Stimulated activated CD4-positive, alpha-beta T cell treated with anti-CD3 and anti-CD28 coated beads, Interleukin-4, amount 100 ng/mL, for 48 hours (primary cell): ENCODE measurements at regions not wholly inside any gene's neighbourhood (a gene's known extent, or its start where the extent isn't known, plus 50 kb on each side); places are given as distances from the start of the nearest gene placed in this dataset.
"Not testable (repeated sequence)": the region's sequence is repeated elsewhere in the genome, so short reads cannot be mapped to it uniquely, and the experiment has no call there.

Experiments used
- DNase-seq, 2 donors: peaks; one replicate each; pipeline ENCODE4 v3.0.0-alpha.2; 2020; ENCODE audit warnings: low read depth in 2 of 2

DNA sequence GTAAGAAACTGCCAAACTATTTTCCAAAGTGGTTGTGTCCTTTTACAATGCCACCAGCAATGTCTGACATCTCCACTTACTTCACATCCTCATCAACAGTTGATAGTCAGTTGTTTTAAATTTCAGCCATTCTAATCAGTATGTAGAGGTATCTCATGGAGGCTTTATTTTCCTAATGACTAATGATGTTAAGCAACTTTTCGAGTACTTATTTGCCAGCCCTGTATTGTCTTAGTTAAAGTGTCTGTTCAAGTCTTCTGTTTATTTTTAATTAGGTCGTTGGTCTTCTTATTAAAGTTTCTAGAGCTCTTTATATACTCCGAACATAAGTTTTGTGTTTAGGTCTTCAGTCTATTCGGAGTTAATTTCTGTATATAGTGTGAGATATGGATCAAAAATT is 54.9 kb upstream of the NBPF12 start:
- not testable (repeated sequence) for DNase-seq

DNA sequence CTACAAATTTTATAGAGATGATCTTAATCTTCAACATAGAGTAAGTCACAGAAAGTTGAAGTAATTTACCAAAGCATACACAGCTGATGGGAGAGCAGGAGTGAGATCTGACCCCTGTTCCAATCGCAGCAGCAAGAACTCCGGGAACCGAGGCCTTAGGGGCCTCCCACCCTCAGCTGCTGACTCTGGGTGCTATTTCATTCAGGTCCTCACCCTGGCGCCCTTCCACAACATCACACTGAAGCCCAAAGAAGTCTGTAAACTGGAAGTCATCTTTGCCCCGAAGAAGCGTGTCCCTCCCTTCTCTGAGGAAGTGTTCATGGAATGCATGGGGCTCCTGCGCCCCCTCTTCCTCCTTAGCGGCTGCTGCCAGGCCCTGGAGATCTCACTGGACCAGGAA is 57.0 kb upstream of the NBPF12 start:
- DNase-seq, result not testable (repeated sequence)

DNA sequence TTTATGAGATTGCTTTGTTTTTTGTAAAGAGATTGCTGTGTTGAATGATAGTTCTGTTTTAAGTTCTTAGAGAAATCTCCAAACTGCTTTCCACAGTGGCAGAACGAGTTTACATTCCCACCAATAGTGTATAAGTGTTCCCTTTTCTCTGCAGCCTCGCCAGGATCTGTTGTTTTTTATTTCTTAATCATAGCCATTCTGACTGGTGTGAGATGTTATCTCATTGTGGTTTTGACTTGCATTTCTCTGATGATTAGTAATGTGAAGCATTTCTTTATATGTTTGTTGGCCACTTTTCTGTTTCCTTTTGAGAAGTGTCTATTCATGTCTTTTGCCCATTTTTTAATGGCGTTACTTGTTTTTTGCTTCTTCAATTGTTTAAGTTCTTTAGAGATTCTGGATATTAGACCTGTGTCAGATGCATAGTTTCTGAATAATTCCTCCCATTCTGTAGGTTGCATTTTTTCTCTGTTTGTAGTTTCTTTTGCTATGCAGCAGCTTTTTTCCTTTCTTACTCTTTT is 74.3 kb upstream of the NBPF12 start:
- not testable (repeated sequence) for DNase-seq

DNA sequence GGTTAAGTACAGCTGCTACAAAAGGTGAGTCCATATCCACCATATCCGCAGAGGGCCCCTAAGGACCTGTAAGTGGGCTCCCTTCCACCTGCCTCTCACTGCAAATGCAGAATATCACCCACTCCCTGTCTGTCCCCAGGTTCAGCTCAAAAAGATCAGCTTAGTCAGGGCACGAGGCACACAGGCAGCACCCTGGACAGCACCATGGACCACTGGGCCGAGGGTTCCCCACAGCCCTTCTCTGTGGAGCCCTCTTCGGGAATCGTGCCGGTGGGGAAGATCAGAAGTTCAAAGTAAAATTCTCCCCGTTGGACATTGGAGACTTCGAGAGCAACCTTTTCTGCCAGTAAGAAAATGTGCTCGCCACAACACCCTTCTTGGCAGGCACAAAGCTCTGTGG is 85.0 kb upstream of the NBPF12 start:
- DNase-seq, result not testable (repeated sequence)

DNA sequence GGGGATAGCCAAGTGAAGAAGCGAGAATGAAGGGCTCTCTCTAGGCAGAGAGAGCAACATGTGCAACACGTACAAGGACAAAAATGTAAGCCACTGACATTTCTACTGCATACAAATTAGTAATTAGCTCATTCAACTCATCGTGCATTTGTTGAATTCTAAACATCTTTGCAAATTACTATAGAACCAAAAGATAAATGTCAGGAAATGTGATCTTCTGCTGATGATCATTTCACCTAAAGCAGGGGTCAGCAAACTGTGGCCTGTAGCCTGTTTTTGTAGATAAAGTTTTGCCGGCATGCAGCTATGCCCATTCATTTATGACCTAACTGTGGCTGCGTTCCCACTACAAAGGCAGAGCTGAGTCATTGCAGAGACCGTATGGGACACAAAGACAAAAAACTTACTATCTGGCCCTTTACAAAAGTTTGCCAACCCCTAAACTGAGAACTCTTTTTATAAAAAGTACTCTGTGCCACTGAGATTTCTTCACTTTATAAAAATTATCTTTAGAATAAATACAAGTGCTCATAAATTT is 87.7 kb upstream of the NBPF12 start:
- not testable (repeated sequence) for DNase-seq

DNA sequence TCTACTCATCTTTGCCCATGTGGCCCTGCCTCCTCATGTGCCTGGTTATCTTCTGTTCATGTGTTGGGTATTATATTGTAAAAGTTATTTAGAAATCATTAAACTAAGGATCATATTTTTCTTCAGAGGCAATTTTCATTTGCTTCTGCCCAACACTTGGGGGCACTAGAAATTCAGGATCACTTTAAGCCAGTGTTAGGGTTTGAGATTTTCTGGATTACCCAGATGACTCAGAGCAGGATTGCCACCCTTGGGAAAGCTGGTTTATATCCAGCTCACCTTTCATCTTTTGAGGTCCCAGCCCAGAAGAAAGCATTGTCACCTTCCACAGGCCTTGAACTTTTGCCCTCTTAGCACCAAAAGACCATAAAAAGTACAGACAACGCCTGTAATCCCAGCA is 99.4 kb upstream of the NBPF12 start:
- not testable (repeated sequence) for DNase-seq

DNA sequence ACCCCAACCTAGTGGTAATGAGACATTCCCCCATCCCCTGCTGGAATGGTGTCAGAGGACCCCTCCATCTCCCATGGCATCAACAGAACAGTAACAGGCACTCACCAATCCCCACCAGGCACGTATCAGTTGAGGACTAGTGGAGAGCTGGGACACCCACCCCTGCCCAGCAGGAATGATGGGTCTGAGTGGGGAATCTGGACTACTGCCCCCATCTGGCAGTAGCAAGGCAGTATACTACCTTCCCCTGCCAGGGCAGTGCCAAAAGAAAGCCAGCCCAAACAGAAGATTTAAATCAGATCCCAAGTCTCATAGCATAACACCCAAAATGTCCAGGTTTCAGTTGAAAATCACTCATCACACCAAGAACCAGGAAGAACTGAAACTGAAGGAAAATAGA is 111.2 kb upstream of the NBPF12 start:
- DNase-seq, result not testable (repeated sequence)

DNA sequence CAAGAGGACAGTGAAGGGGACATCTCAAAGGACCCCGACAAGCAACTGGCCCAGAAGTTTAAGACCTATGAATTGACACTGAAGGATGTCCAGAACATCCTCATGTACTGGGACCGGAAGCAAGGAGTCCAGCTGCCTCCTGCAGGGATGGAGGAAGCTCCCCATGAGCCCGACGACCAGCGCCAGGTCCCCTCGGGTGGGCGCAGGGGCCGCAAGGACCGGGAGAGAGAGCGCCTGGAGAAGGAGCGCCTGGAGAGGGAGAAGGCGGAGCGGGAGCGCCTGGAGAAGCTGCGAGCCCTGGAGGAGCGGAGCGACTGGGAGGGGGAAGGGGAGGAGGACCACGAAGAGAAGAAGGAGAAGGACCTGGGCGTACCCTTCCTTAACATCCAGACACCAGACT is 143.9 kb upstream of the NBPF12 start:
- not testable (repeated sequence) for DNase-seq

DNA sequence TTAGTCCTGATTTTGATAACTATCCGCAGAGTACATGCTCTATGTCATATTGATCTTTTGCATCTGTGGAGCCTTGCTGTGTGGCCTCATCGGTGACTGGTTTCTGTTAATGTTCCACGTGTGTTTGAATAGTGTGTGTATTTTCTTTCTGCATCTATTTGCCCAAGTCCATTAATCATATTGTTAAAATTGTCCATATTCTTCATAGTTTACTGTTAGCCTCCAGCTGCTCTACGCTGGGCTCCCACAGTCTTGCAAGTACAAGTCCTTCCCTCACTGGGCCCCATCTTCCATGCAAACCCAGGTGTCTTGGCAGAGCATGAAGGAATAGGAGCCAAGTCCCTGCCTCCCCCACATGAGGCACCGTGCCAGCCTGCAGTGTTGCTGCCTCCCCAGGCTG is 145.4 kb upstream of the NBPF12 start:
- DNase-seq, result not testable (repeated sequence)

DNA sequence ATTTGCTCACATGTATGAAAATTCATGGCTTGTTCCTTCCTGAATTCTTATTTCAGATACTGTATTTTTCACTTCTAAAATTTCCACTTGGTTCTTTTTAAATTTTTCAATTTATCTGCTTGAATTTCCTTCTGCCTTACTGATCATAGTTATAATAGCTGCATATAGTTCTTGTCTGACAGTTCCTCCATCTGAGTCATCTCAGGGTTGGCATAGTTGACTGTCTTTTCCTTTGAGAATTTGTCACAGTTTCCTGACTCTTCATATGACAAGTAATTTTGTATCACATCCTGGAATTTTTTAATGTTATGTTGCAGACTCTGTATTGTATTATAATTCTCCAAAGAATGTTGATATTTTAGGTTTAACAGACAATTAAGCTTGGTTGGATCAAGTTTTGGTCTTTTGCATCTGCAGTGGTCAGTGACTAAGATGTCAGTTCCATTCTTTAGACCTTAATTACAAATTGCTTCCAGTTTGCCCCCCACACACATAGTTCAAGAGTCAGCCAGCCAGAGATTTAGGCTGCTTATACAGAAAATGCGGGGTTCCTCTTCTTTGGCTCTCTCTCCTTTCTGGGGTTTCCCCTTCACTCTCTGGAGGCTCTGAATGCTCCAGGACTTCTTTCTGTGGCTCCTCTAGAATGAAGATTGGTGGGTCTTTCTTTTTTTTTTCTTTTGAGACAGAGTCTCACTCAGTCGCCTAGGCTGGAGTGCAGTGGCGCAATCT is 153.7 kb upstream of the NBPF12 start:
- not testable (repeated sequence) for DNase-seq

DNA sequence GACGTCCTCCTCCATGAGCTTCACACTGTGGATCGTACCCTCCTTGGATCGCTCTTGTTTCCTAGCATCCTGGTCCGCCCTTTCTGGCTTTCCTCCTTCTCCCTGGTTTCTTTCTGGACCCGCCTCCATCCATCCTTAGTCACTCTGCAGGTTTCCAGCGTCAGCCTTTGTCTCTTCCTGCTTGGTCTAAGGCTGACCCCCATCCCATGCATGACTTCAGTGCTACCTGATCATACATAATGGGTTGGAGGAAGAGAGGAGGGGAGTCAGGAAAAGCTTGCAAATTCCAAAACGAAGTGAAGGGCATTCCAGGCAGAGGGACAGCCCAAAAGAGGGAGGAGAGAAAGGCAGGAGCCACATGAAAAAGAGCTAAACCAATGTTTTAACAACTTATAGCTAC is 156.9 kb upstream of the NBPF12 start:
- DNase-seq, result not testable (repeated sequence)

DNA sequence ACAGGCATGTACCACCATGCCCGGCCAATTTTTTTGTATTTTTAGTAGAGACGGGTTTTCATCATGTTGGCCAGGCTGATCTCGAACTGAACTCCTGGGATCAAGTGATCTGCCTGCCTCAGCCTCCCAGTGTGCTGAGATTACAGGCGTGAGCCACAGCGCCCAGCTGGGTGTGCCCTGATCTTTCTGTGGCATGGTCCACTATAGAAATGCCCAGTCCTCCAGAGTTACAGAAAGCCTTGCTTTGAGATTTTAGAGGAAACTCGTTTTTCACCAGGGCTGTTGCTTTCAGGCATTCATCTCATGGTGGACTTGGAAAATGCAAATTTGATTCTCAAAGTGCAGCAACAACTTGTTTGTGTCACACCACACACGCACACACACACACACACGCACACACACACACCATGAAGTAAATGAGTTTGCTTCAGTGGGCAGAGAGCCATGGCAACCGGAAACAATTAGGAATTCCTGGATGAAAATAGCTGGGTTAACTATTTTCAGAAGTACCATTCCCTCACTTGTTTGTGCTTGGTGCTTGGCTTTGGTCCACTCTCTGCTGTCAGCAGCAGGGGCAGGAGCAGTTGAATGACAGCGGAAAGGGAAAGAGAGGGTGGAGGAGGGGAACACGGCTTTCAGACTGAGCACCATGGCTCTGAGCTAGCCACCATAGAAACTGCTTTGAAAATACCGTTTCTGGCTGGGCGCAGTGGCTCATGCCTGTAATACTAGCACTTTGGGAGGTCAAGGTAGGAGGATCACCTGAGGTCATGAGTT is 160.1 kb upstream of the NBPF12 start:
- DNase-seq, result not testable (repeated sequence)

DNA sequence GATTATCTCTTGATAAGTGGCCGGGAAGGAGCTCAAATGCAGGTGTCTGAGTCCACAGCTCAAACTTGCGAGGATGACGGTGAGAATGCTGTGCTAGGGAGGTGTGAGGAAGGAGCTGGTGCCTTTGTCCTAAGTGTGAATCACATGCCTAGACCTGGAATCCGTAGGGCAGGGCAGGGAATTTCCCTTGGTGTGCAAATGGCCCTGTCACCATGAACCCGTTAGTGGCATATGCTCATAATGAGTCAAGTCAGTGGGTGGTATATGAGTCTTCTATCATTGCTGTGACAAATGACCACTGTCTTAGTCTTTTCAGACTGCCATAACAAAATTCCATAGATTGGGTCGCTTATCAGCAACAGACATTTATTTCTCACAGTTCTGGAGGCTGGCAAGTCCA is 163.1 kb upstream of the NBPF12 start:
- not testable (repeated sequence) for DNase-seq

DNA sequence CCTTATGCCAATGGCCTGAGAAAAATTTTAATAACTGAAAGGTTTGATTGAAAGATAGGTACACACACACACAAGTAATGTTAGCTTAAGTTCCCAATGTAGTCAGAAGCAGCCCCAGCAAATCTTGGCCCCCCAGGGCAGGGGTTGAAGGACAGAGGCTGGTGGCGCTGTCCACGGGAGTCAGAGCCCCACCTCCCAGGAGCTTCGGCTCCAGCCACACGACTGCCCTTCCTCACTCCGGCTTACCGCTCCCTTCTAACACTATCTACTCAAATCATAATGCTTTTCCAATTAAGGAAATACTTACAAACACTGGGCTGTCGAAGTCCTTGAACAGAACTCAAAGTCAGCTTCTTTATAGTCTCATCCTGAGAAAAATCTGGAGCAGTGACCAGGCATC is 163.9 kb upstream of the NBPF12 start:
- not testable (repeated sequence) for DNase-seq

DNA sequence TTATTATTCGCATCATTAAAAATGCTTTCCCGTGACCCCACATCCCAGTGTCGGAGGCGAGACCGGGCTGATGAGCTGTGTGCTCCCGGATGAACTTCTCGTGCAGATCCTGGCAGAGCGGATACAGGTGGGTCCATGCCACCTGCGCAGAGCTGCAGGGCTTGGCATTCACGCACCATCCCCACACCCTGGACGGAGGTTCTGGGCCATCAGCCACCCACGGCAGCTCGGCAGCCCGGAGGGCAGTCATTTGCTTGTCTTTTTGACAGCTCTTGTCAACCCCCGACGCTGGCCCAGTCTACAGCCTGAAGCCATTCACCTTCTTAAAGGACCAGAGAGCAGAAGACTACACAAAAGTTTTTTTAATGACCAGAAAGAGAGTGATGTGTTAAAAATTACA is 166.7 kb upstream of the NBPF12 start:
- not testable (repeated sequence) for DNase-seq

DNA sequence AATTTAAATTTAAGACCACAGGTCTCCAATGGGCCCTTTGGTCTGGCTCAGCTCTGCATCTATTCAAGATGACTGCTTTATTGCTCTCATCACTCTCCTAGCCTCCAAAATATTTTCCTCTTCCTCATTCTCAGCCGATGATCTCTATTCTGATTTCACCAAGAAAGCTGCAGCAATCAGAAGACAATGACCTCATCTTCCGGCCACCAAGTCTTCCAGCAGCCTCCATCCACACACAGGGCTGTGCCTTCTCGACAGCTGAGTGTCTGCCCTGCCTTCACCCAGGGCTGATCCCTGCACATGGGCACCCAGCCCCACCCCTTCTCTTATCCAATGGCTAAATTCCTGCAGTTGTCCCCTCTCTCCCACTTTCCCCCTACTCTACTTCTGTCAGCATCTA is 167.1 kb upstream of the NBPF12 start:
- DNase-seq, result not testable (repeated sequence)

DNA sequence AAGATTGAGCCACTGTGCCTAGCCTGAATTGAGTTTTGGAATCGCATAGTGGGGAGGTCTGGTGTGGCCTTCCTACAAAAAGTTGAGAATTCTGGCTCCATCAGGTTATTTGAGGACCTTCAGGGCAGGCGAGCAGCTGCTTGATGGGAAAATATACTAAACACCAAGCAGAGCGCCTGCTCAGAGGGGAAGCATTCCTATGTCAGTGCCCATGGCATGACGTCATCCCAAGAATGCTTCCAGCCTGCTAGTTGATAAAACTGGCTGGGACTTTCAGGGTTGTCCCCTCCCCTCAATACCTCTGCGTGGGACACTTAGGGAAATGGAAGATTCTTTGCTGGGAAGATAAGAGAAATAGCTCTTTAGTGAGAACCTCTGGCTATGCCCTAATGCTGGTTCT is 174.9 kb upstream of the NBPF12 start:
- not testable (repeated sequence) for DNase-seq

DNA sequence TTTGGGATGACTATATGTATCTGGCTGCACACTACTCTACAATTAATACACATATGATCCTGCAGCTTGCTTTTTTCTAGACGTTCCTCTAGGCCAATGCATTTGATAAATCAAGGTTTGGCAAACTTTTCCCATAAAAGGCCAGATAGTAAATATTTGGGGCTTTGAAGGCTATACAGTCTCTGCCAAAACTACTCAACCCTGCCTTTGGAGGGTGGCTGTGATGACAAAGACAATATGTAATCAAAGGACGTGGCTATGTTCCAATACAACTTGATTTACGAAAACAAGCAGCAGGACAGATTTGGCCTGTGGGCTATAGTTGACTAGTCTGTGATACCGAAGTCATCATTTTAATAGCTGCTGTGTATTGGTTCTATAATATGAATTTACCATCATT is 181.3 kb upstream of the NBPF12 start:
- DNase-seq, result not testable (repeated sequence)

DNA sequence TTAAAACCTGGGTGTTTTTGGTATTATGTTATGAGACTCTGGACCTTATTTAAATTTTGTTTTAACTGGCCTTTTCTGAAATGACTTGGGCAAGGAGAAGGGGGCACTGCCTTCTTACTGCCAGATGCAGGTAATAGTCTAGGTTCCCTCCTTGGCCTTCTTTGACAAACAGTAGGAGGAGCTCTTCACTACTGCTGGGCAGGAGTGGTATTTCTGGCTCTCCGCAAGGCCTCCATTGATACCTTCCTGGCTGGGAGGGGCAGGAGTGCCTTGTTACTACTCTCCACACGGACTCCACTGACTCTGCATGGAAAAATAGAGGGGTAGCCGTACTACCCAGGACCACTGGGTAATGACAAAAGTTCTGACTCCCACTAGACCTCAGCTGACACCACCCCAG is 189.4 kb upstream of the NBPF12 start:
- not testable (repeated sequence) for DNase-seq

DNA sequence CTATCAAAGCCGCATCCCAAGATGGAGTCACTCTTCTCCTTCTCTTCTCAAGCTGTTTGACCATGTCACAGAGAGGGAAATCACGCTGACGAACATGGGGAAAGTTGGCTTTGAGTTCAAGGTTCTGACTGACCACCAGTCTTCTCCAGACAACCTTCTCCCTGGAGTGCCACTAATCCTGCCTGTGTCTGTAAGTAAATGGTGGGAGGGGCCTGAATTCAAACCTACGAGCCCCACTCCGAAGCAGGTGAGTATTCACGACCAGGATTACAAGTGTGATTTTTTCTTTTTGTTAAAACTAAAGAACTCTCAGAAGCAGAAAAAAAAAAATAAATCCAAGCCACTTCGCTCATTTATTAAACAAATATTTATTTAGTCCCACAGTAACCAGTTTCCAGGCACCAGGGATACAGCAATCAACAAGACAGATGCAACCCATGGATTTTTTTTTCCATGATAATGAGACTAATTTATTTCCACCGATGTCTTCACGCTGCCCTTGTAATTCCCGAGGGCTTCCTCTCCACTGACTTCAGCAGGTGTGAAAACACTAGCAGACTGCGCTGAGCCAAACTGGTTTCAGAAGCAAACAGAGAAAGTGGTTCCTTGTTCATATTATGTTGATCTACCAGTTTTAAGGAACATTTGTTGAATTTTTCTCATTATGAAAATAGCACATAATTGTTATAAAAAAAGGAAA is 206.0 kb upstream of the NBPF12 start:
- not testable (repeated sequence) for DNase-seq

DNA sequence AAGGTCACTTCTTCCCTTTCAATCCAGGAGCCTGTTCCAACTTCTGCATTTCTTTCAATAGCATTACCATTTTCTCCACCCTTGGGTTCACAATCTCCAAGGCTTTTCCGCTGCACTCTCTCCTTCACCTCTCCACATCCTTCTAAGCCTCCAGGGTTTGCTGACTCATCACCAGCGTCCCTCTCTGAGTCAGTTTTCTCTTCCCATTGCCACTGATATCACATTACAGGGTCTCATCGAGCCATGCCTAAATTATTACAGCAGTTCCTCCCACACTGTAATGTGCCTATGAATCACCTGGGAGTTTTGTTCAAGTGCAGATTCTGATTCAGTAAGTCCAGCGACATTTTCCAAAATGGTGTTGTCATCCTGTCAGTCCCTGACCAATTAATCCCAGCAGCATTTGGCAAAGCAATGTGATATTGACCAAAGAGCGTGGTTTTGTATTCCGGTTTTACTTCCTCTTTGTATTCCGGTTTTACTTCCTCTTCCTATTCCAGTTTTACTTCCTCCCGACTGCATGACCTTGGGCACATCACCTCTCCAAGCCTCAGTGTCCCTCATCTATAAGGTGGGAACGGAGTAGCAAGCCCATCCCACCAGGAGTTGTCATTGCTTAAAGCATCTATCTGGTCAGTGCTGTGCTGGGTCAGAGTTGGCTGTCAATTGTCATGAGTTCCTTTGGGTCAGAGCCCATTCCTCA is 208.3 kb upstream of the NBPF12 start:
- DNase-seq, result not testable (repeated sequence)
